Endothelial cell of umbilical vein (primary cell): ENCODE measurements at regions not wholly inside any gene's neighbourhood (a gene's known extent, or its start where the extent isn't known, plus 50 kb on each side); places are given as distances from the start of the nearest gene placed in this dataset.

Experiments used
- BruUV-seq: library from RNA; stranded (reverse); fragments of 400-500 nt; replicated peaks from 2 replicates; lab custom pipeline; 2021; lab: Mats Ljungman, UMichigan
- CTCF ChIA-PET: fragments of 300-600, 350-600 bp; sonication (Branson Sonifier 250); formaldehyde crosslinking; loops from one replicate; lab custom pipeline; 2021; ENCODE audit warnings: antibody characterized with exemption, inconsistent platforms; lab: Charles Lee
- POLR2A ChIA-PET: fragments of 300-600, 350-600 bp; sonication (Branson Sonifier 250); formaldehyde crosslinking; loops from one replicate; lab custom pipeline; 2021; ENCODE audit warnings: antibody characterized with exemption, inconsistent platforms; lab: Charles Lee
- DNase-seq: peaks from one replicate; pipeline ENCODE4 v3.0.0-alpha.2; 2011; ENCODE audit warnings: low read depth, low spot score
- FAIRE-seq: peaks from 2 replicates; lab custom pipeline; 2011; peaks lifted over from hg19 to GRCh38; lab: Jason Lieb, UNC
- H2AFZ ChIP-seq: 2 replicates; pipeline ENCODE4 v1.6.0; 2012; ENCODE audit warnings: low read depth, low read length, control low read depth, inconsistent platforms
- H3K27ac ChIP-seq: 2 replicates; pipeline ENCODE4 v1.5.1; 2011; ENCODE audit warnings: low read depth, mild to moderate bottlenecking, control low read depth, low read length, moderate library complexity; ENCODE audit not compliant: insufficient read depth
- H3K27me3 ChIP-seq, 2 experiments: 2 replicates each; pipeline versions ENCODE4 v1.6.0 to v1.6.1; 2011; ENCODE audit warnings: low read length in 2 of 2, mixed read lengths in 1 of 2; ENCODE audit not compliant: control insufficient read depth in 2 of 2, insufficient read depth in 2 of 2
- H3K36me3 ChIP-seq, 2 experiments: 2 replicates in 1 of 2; 3 replicates in 1 of 2; pipeline ENCODE4 v1.5.1; 2011; ENCODE audit warnings: low read length in 2 of 2, mild to moderate bottlenecking in 1 of 2, moderate library complexity in 1 of 2; ENCODE audit not compliant: control insufficient read depth in 2 of 2, insufficient read depth in 2 of 2; ENCODE audit errors: extremely low read depth in 1 of 2
- H3K4me1 ChIP-seq: 3 replicates; pipeline ENCODE4 v1.5.1; 2011; ENCODE audit warnings: mild to moderate bottlenecking, low read length; ENCODE audit not compliant: control insufficient read depth, insufficient read depth; ENCODE audit errors: extremely low read depth
- H3K4me2 ChIP-seq: 2 replicates; pipeline ENCODE4 v1.6.1; 2011; ENCODE audit warnings: low read length, control low read depth, mixed read lengths; ENCODE audit not compliant: insufficient read depth
- H3K4me3 ChIP-seq, 3 experiments: fragments of 200-600 bp in 1 of 3; sonication (generic), shearing (Covaris generic) in 1 of 3; replicated peaks in 1 of 3; 2 replicates each; pipeline ENCODE4 v1.5.1; 2011 to 2016; ENCODE audit warnings: control low read depth in 3 of 3, low read length in 3 of 3, mild to moderate bottlenecking in 2 of 3, inconsistent platforms in 1 of 3, low read depth in 1 of 3, moderate library complexity in 1 of 3; ENCODE audit not compliant: insufficient read depth in 1 of 3
- H3K79me2 ChIP-seq: 2 replicates; pipeline ENCODE4 v1.6.0; 2012; ENCODE audit warnings: low read length, inconsistent platforms; ENCODE audit not compliant: control insufficient read depth, insufficient read depth
- H3K9ac ChIP-seq: replicated peaks from 2 replicates; pipeline ENCODE3; 2011; ENCODE audit warnings: low read length, control low read depth; ENCODE audit not compliant: insufficient read depth; ENCODE audit errors: extremely low read depth
- H3K9me1 ChIP-seq: replicated peaks from 3 replicates; pipeline ENCODE4 v1.6.0; 2011; ENCODE audit warnings: mild to moderate bottlenecking, low read length; ENCODE audit not compliant: control insufficient read depth, insufficient read depth; ENCODE audit errors: extremely low read depth
- H3K9me3 ChIP-seq: replicated peaks from 2 replicates; pipeline ENCODE4 v1.5.1; 2012; ENCODE audit warnings: low read length, inconsistent platforms; ENCODE audit not compliant: control insufficient read depth, insufficient read depth
- H4K20me1 ChIP-seq: replicated peaks from 2 replicates; pipeline ENCODE3; 2011; ENCODE audit warnings: mild to moderate bottlenecking, low read length; ENCODE audit not compliant: control insufficient read depth, insufficient read depth; ENCODE audit errors: extremely low read depth
- EZH2 ChIP-seq: IDR thresholded peaks from 2 replicates; pipeline ENCODE4 v1.6.1; 2012; ENCODE audit warnings: borderline replicate concordance, low read depth, mild to moderate bottlenecking, moderate library complexity, low read length, inconsistent platforms; ENCODE audit not compliant: severe bottlenecking
- FOS ChIP-seq: IDR thresholded peaks from 2 replicates; pipeline ENCODE4 v1.6.1; 2011; ENCODE audit warnings: mild to moderate bottlenecking, low read length, moderate library complexity, borderline replicate concordance; ENCODE audit not compliant: insufficient read depth
- GATA2 ChIP-seq: IDR thresholded peaks from 2 replicates; pipeline ENCODE4 v1.7.0; 2011; ENCODE audit warnings: low read depth, mild to moderate bottlenecking, moderate library complexity, mixed read lengths, low read length; ENCODE audit not compliant: insufficient read length, insufficient read depth
- JUN ChIP-seq: IDR thresholded peaks from 2 replicates; pipeline ENCODE4 v1.6.1; 2011; ENCODE audit warnings: borderline replicate concordance, low read depth; ENCODE audit not compliant: insufficient read length, insufficient read depth
- MYC ChIP-seq: IDR thresholded peaks from one replicate; pipeline ENCODE4 v1.6.1; 2011; ENCODE audit warnings: mild to moderate bottlenecking, low read depth, low read length
- POLR2A ChIP-seq: IDR thresholded peaks from 2 replicates; pipeline ENCODE4 v1.6.1; 2012; ENCODE audit warnings: low read depth, mild to moderate bottlenecking, control low read depth, low read length
- POLR2AphosphoS5 ChIP-seq: IDR thresholded peaks from 2 replicates; pipeline ENCODE4 v1.6.1; 2012; ENCODE audit warnings: low read depth, mild to moderate bottlenecking, control low read depth, low read length, moderate library complexity; ENCODE audit not compliant: insufficient read depth
- dilution Hi-C: fragments of 300-500 bp; cut with MboI; formaldehyde crosslinking; loops from one replicate; pipeline ENCODE4 v1.15.0; 2019; ENCODE audit warnings: low sequenced_read_pairs; ENCODE audit not compliant: extremely low pct_ligation_motif_present
- intact Hi-C: fragments of 100-400 bp; cut with micrococcal nuclease; formaldehyde crosslinking; loops from one replicate; pipeline ENCODE4 v1.10.0; 2022
- TF ChIP-seq, protein P1 (sequence below), 2 donors: IDR thresholded peaks; 1 replicate in 1 of 2; 2 replicates in 1 of 2; pipeline ENCODE4 v1.5.1; 2011; ENCODE audit warnings: low read length in 2 of 2, mild to moderate bottlenecking in 2 of 2, moderate library complexity in 2 of 2, control low read depth in 1 of 2, inconsistent platforms in 1 of 2, low read depth in 1 of 2; ENCODE audit not compliant: insufficient read depth in 1 of 2; ENCODE audit errors: extremely low read depth in 1 of 2
- TF ChIP-seq, protein P2 (sequence below): IDR thresholded peaks from 2 replicates; pipeline ENCODE4 v1.6.1; 2011; ENCODE audit not compliant: insufficient read depth, insufficient read length

DNA sequence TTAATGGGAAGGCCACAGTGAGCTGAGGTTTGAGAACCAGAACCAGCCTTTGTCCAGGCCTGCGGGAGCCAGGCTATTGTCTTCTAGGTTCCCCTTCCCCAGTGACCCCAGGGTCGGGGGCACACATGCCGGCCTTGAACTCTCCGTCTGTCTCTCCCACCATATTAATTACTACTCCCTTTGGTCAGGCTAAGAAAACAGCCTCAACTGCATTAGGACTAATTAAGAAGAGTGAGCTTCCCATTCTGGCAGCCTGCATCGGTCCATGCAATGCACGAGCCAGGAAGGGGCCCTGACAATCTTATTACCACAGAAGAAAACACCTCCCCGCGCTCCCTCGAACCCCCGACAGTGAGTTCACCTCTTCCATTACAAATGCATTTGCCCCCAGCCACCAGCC lies 380.2 kb upstream of the ZFHX3 start:
- Histone ChIP-seq H2AFZ (no peak overlapping the region), H3K9me3 (peaks cover 4% of the 10 kb centered on the region), H3K27ac (no peak overlapping the region), H4K20me1 (no peaks in the 10 kb centered on the region), H3K27me3 (no peaks in the 10 kb centered on the region), H3K79me2 (no peaks in the 10 kb centered on the region), H3K4me1 (no peaks in the 10 kb centered on the region), H3K4me3 (no peak overlapping the region), H3K9me1 (no peaks in the 10 kb centered on the region), H3K36me3 (no peaks in the 10 kb centered on the region), H3K9ac (no peak overlapping the region), H3K4me2 (no peak overlapping the region)
- dilution Hi-C loops (no loop called here), intact Hi-C loops (no loop called here)
- DNase-seq, result no peak
- no TSS peak for BruUV-seq
- TF ChIP-seq FOS (no peak), JUN (no peak), GATA2 (no peak), EZH2 (no peak), POLR2A (no peak), MYC (no peak), POLR2AphosphoS5 (no peak)
- TF ChIP-seq, protein P1, sequence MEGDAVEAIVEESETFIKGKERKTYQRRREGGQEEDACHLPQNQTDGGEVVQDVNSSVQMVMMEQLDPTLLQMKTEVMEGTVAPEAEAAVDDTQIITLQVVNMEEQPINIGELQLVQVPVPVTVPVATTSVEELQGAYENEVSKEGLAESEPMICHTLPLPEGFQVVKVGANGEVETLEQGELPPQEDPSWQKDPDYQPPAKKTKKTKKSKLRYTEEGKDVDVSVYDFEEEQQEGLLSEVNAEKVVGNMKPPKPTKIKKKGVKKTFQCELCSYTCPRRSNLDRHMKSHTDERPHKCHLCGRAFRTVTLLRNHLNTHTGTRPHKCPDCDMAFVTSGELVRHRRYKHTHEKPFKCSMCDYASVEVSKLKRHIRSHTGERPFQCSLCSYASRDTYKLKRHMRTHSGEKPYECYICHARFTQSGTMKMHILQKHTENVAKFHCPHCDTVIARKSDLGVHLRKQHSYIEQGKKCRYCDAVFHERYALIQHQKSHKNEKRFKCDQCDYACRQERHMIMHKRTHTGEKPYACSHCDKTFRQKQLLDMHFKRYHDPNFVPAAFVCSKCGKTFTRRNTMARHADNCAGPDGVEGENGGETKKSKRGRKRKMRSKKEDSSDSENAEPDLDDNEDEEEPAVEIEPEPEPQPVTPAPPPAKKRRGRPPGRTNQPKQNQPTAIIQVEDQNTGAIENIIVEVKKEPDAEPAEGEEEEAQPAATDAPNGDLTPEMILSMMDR (IDR thresholded peaks at IDR 0.05; ENCODE audit: extremely low read depth in 1 of 2, insufficient read depth in 1 of 2, low read depth in 1 of 2, low read length in 2 of 2), result no peak
- TF ChIP-seq, protein P2, sequence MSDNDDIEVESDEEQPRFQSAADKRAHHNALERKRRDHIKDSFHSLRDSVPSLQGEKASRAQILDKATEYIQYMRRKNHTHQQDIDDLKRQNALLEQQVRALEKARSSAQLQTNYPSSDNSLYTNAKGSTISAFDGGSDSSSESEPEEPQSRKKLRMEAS, result no peak
- FAIRE-seq, result no peak
- ChIA-PET CTCF (interaction anchor here (0.7 kb wide), 1 partner anchor 109 kb away, joined by 3 read pairs; no protein-coding TSS in a partner anchor), POLR2A (no interaction called here)
